HEK293T (cell line): ENCODE measurements at regions not wholly inside any gene's neighbourhood (a gene's known extent, or its start where the extent isn't known, plus 50 kb on each side); places are given as distances from the start of the nearest gene placed in this dataset.

Source experiments
- CTCF ChIA-PET: fragments of 350-600 bp; formaldehyde crosslinking; extraction: SDS; loops from one replicate; lab custom pipeline; 2021; ENCODE audit warnings: antibody characterized with exemption, inconsistent platforms; lab: Yijun Ruan, JAX
- POLR2A ChIA-PET: fragments of 350-600 bp; formaldehyde crosslinking; extraction: SDS; loops from one replicate; lab custom pipeline; 2020; ENCODE audit warnings: antibody characterized with exemption, inconsistent platforms; lab: Yijun Ruan, JAX
- DNase-seq: peaks from one replicate; pipeline ENCODE4 v3.0.0; 2012; ENCODE audit warnings: mixed read lengths; ENCODE audit errors: extremely low spot score
- ARNT ChIP-seq: fragments of 450-650 bp; IDR thresholded peaks from 2 replicates; pipeline ENCODE4 v1.6.1; 2017; ENCODE audit warnings: mild to moderate bottlenecking
- BHLHE40 ChIP-seq: fragments of 450-650 bp; IDR thresholded peaks from 2 replicates; pipeline ENCODE4 v1.6.1; 2016; ENCODE audit warnings: mild to moderate bottlenecking, moderate library complexity, borderline replicate concordance
- CTBP1 ChIP-seq: fragments of 450-650 bp; IDR thresholded peaks from 2 replicates; pipeline ENCODE4 v1.6.1; 2016; ENCODE audit warnings: borderline replicate concordance
- ELF4 ChIP-seq: fragments of 450-650 bp; IDR thresholded peaks from 2 replicates; pipeline ENCODE4 v1.6.1; 2017; ENCODE audit warnings: antibody characterized with exemption
- FOXA1 ChIP-seq: fragments of 450-650 bp; IDR thresholded peaks from 2 replicates; pipeline ENCODE4 v1.6.1; 2016; ENCODE audit warnings: mild to moderate bottlenecking
- FOXK2 ChIP-seq: fragments of 450-650 bp; IDR thresholded peaks from 2 replicates; pipeline ENCODE4 v1.6.1; 2016; ENCODE audit warnings: mild to moderate bottlenecking
- FOXM1 ChIP-seq: fragments of 450-650 bp; IDR thresholded peaks from 2 replicates; pipeline ENCODE4 v1.6.1; 2017; ENCODE audit warnings: mild to moderate bottlenecking, borderline replicate concordance
- HDGF ChIP-seq: fragments of 450-650 bp; IDR thresholded peaks from 2 replicates; pipeline ENCODE4 v1.6.1; 2017; ENCODE audit warnings: antibody characterized with exemption, borderline replicate concordance
- L3MBTL2 ChIP-seq: fragments of 450-650 bp; conservative IDR thresholded peaks from 2 replicates; pipeline ENCODE4 v1.6.1; 2016; ENCODE audit warnings: mild to moderate bottlenecking
- LEF1 ChIP-seq: fragments of 450-650 bp; IDR thresholded peaks from 2 replicates; pipeline ENCODE4 v1.6.1; 2017; ENCODE audit warnings: mild to moderate bottlenecking, borderline replicate concordance
- NFRKB ChIP-seq: fragments of 450-650 bp; IDR thresholded peaks from 2 replicates; pipeline ENCODE4 v1.6.1; 2016; ENCODE audit warnings: mild to moderate bottlenecking, moderate library complexity
- PKNOX1 ChIP-seq: fragments of 450-650 bp; IDR thresholded peaks from 2 replicates; pipeline ENCODE4 v1.6.1; 2016
- SP1 ChIP-seq: fragments of 450-650 bp; IDR thresholded peaks from 2 replicates; pipeline ENCODE4 v1.6.1; 2017
- SUZ12 ChIP-seq: fragments of 450-650 bp; IDR thresholded peaks from 2 replicates; pipeline ENCODE4 v1.6.1; 2016; ENCODE audit warnings: mild to moderate bottlenecking
- TARDBP ChIP-seq: fragments of 450-650 bp; IDR thresholded peaks from 2 replicates; pipeline ENCODE4 v1.6.1; 2016
- ZNF384 ChIP-seq: fragments of 450-650 bp; IDR thresholded peaks from 2 replicates; pipeline ENCODE4 v1.6.1; 2016

- no peak for DNase-seq
- ChIA-PET CTCF (interaction anchor here (0.6 kb wide), 1 partner anchor 1587 kb away, joined by 3 read pairs; no protein-coding TSS in a partner anchor), POLR2A (no interaction called here)
- TF ChIP-seq FOXM1 (no peak), FOXA1 (no peak), PKNOX1 (no peak), BHLHE40 (no peak), ZNF384 (no peak), TARDBP (no peak), CTBP1 (no peak), FOXK2 (no peak), HDGF (no peak), LEF1 (no peak), ARNT (no peak), L3MBTL2 (no peak), SUZ12 (no peak), SP1 (no peak), ELF4 (no peak), NFRKB (no peak)
Observed at GRCh38 chr6:119978274-119978889, 628.8 kb upstream of the MAN1A1 start.

GRCh38 chr6:119974430-119975159 lies 625.0 kb upstream of the MAN1A1 start:
- POLR2A ChIA-PET, result no interaction called here
- DNase-seq, result no peak
- TF ChIP-seq HDGF (no peak), FOXM1 (no peak), CTBP1 (no peak), TARDBP (no peak), FOXK2 (no peak), PKNOX1 (no peak), ZNF384 (no peak), FOXA1 (no peak), ELF4 (no peak), BHLHE40 (no peak), LEF1 (no peak), NFRKB (no peak)
- CTCF ChIA-PET, result interaction anchor here (0.6 kb wide), 1 partner anchor 1394 kb away, joined by 3 read pairs; no protein-coding TSS in a partner anchor

GRCh38 chr6:119966484-119966883 lies 616.9 kb upstream of the MAN1A1 start:
- CTCF ChIA-PET, result no interaction called here
- no peak for DNase-seq

GRCh38 chr6:119965900-119966299 lies 616.3 kb upstream of the MAN1A1 start:
- ChIA-PET CTCF (no interaction called here), POLR2A (no interaction called here)
- no peak for TF ChIP-seq FOXA1
- DNase-seq, result no peak

More at GRCh38 chr6:119966484-119966883, 616.9 kb upstream of the MAN1A1 start:
- POLR2A ChIA-PET, result no interaction called here
- TF ChIP-seq FOXK2 (no peak), ELF4 (no peak), FOXA1 (no peak), PKNOX1 (no peak)

GRCh38 chr6:119965008-119965407 lies 615.4 kb upstream of the MAN1A1 start:
- CTCF ChIA-PET, result interaction anchor here (0.6 kb wide), 1 partner anchor 313 kb away, joined by 4 read pairs; no protein-coding TSS in a partner anchor
- POLR2A ChIA-PET, result no interaction called here
- no peak for DNase-seq
- TF ChIP-seq ZNF384, result no peak
- no peak for TF ChIP-seq CTBP1

- DNase-seq, result no peak
- POLR2A ChIA-PET, result no interaction called here
- TF ChIP-seq FOXK2 (no peak), LEF1 (no peak), FOXM1 (no peak)
- CTCF ChIA-PET, result no interaction called here
Observed at GRCh38 chr6:119962505-119962904, 612.9 kb upstream of the MAN1A1 start.

GRCh38 chr6:119961450-119961849 lies 611.9 kb upstream of the MAN1A1 start:
- DNase-seq, result no peak
- CTCF ChIA-PET, result no interaction called here
- POLR2A ChIA-PET, result no interaction called here
- TF ChIP-seq HDGF, result no peak
